PC-3 (cell line): ENCODE measurements at regions not wholly inside any gene's neighbourhood (a gene's known extent, or its start where the extent isn't known, plus 50 kb on each side); places are given as distances from the start of the nearest gene placed in this dataset.

ENCODE experiments used
- CTCF ChIP-seq: fragments of 300-600 bp; sonication (generic); conservative IDR thresholded peaks from 2 replicates; pipeline ENCODE4 v1.5.1; 2017; ENCODE audit warnings: antibody characterized with exemption, low read depth, mild to moderate bottlenecking, low read length
- EZH2 ChIP-seq: fragments of 300-600 bp; sonication (generic); IDR thresholded peaks from one replicate; pipeline ENCODE4 v1.6.1; 2017; ENCODE audit warnings: antibody characterized with exemption, mild to moderate bottlenecking, low read length; ENCODE audit not compliant: unreplicated experiment
- EZH2phosphoT487 ChIP-seq: fragments of 300-600 bp; sonication (generic); IDR thresholded peaks from 2 replicates; pipeline ENCODE4 v1.6.1; 2018; ENCODE audit warnings: mild to moderate bottlenecking, antibody characterized with exemption, low read length, borderline replicate concordance

- TF ChIP-seq CTCF: peak; percentile 86
- no peak for TF ChIP-seq EZH2phosphoT487
- TF ChIP-seq EZH2: no peak
Measured at GRCh38 chr11:109697140-109697843, 275.3 kb downstream of the C11orf87 start.
